Keratinocyte (primary cell): ENCODE measurements at regions not wholly inside any gene's neighbourhood (a gene's known extent, or its start where the extent isn't known, plus 50 kb on each side); places are given as distances from the start of the nearest gene placed in this dataset.

Source experiments
- EZH2 ChIP-seq: IDR thresholded peaks from one replicate; pipeline ENCODE4 v1.6.1; 2012; ENCODE audit warnings: inconsistent platforms, mild to moderate bottlenecking, low read length, moderate library complexity
- TF ChIP-seq, protein P1 (sequence below), 3 experiments: IDR thresholded peaks in 1 of 3; conservative IDR thresholded peaks in 1 of 3; optimal IDR thresholded peaks in 1 of 3; 2 replicates in 2 of 3; 3 replicates in 1 of 3; pipeline versions ENCODE3 to v1.5.1; 2011; ENCODE audit warnings: low read length in 3 of 3, mild to moderate bottlenecking in 3 of 3, moderate library complexity in 2 of 3, control low read depth in 1 of 3, inconsistent platforms in 1 of 3; ENCODE audit not compliant: insufficient read depth in 2 of 3; ENCODE audit errors: extremely low read depth in 1 of 3

DNA sequence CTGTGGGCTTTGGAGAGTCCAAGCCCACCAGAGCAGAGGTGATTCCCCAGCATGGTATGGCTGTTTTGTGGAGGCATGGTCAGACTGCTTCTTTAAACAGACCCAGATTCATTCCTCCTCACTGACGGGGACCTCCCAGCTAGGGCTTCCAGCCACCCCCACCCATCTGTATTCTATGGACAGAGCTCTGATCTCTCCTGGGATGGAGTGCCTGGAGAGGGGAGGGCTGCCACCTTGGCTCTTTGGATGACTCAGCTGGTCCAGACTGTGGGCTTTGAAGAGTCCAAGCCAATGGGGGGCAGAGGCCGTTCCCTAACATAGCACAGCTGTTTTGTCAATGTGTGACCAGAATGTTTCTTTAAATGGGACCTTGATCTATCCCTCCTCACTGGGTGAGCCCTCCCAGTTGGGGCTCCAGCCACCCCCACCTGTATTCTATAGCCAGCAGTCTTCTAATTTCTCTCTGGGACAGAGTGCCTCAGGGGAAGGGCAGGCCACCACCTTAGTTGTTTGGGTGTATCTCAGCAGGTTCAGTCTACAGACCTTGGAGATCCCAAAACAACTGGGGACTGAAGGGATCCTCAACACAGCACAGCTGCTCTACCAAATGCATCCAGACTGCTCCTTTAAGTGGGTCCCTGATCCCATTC, 122.0 kb upstream of the OSTN start:
- TF ChIP-seq, protein P1, sequence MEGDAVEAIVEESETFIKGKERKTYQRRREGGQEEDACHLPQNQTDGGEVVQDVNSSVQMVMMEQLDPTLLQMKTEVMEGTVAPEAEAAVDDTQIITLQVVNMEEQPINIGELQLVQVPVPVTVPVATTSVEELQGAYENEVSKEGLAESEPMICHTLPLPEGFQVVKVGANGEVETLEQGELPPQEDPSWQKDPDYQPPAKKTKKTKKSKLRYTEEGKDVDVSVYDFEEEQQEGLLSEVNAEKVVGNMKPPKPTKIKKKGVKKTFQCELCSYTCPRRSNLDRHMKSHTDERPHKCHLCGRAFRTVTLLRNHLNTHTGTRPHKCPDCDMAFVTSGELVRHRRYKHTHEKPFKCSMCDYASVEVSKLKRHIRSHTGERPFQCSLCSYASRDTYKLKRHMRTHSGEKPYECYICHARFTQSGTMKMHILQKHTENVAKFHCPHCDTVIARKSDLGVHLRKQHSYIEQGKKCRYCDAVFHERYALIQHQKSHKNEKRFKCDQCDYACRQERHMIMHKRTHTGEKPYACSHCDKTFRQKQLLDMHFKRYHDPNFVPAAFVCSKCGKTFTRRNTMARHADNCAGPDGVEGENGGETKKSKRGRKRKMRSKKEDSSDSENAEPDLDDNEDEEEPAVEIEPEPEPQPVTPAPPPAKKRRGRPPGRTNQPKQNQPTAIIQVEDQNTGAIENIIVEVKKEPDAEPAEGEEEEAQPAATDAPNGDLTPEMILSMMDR (optimal IDR thresholded peaks at IDR 0.05 in 1 of 3, IDR thresholded peaks at IDR 0.05 in 1 of 3, conservative IDR thresholded peaks at IDR 0.05 in 1 of 3; ENCODE audit: extremely low read depth in 1 of 3, insufficient read depth in 2 of 3, low read length in 3 of 3) = no peak
- TF ChIP-seq EZH2 = no peak
